ENCODE measurements at regions not wholly inside any gene's neighbourhood (a gene's known extent, or its start where the extent isn't known, plus 50 kb on each side); places are given as distances from the start of the nearest gene placed in this dataset.

DNA sequence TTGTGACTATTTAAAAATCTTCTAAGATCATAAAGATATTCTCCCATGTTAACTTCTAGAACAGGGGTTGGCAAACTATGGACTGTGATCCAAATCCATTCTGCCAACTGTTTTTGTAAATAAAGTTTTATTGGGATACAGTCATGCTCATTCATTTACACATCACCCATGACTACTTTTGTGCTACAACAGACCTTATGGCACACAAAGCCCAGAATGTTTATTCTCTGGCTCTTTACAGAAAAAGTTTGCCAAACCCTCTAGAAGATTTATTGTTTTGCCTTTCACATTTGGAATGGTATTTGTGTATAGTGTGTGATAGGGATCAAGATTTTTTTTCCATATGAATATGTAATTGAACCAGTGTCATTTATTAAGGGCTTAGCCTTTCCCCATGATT is 341.7 kb downstream of the CD83 start:
- Histone ChIP-seq H3K4me2 (ENCODE audit: extremely low read depth, insufficient read depth, low read length) (no peak overlapping the region), H3K27ac (ENCODE audit: insufficient read depth, low read length) (no peak overlapping the region), H3K27me3 (ENCODE audit: control insufficient read depth, insufficient read depth, low read length) (no peaks in the 10 kb centered on the region), H3K79me2 (ENCODE audit: control insufficient read depth, insufficient read depth, low read length) (no peaks in the 10 kb centered on the region), H2AFZ (ENCODE audit: low read length) (no peak overlapping the region), H3K9me3 (ENCODE audit: control insufficient read depth, insufficient read depth, low read depth, low read length) (no peaks in the 10 kb centered on the region), H3K9ac (ENCODE audit: insufficient read depth, low read length) (no peak overlapping the region), H3K36me3 (ENCODE audit: control insufficient read depth, insufficient read depth, low read length) (no peaks in the 10 kb centered on the region), H3K4me1 (ENCODE audit: control insufficient read depth, extremely low read depth, insufficient read depth, low read length) (peaks cover 2% of the 10 kb centered on the region), H3K4me3 (replicated peaks in 1 of 4; ENCODE audit: control extremely low read depth in 1 of 4, insufficient read depth in 1 of 4, low read depth in 3 of 4, low read length in 4 of 4) (no peak overlapping the region), H4K20me1 (ENCODE audit: control insufficient read depth, extremely low read depth, insufficient read depth, low read length) (no peaks in the 10 kb centered on the region)
- peak; percentile 39 to 82 for DNase-seq (ENCODE audit: low read depth in 2 of 2)
- TF ChIP-seq, protein P1, sequence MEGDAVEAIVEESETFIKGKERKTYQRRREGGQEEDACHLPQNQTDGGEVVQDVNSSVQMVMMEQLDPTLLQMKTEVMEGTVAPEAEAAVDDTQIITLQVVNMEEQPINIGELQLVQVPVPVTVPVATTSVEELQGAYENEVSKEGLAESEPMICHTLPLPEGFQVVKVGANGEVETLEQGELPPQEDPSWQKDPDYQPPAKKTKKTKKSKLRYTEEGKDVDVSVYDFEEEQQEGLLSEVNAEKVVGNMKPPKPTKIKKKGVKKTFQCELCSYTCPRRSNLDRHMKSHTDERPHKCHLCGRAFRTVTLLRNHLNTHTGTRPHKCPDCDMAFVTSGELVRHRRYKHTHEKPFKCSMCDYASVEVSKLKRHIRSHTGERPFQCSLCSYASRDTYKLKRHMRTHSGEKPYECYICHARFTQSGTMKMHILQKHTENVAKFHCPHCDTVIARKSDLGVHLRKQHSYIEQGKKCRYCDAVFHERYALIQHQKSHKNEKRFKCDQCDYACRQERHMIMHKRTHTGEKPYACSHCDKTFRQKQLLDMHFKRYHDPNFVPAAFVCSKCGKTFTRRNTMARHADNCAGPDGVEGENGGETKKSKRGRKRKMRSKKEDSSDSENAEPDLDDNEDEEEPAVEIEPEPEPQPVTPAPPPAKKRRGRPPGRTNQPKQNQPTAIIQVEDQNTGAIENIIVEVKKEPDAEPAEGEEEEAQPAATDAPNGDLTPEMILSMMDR (conservative IDR thresholded peaks at IDR 0.05 in 1 of 2, IDR thresholded peaks at IDR 0.05 in 1 of 2; ENCODE audit: low read depth in 1 of 2, low read length in 2 of 2): no peak
- no peak for TF ChIP-seq EZH2 (IDR thresholded peaks at IDR 0.05; ENCODE audit: low read length, missing control alignments)

- no peak overlapping the region for H3K27ac ChIP-seq (ENCODE audit: insufficient read depth, low read length)
- TF ChIP-seq EZH2 (IDR thresholded peaks at IDR 0.05; ENCODE audit: low read length, missing control alignments): no peak
- TF ChIP-seq, protein P1 (conservative IDR thresholded peaks at IDR 0.05 in 1 of 2, IDR thresholded peaks at IDR 0.05 in 1 of 2; ENCODE audit: low read depth in 1 of 2, low read length in 2 of 2): no peak
Observed at GRCh38 chr6:14460556-14460955, 343.0 kb downstream of the CD83 start.

DNA sequence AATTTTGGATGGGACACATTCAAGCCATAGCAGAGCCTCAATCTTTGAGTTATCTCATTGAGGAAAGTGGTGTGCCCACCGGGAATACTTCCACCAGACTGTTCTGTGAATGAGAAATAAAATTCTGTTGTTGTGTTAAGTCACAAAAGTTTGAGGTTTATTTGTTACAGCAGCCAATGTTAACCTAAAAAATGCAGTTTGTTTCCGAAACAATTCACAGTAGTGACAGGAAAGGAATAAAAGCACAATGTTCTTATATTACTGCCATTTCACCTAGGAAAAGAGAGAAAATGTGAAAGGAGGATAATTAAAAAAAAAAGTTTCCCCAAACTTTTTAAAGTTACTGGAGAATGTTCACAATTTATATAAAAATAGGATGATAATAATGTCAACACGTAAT is 344.6 kb downstream of the CD83 start:
- TF ChIP-seq, protein P1 (conservative IDR thresholded peaks at IDR 0.05 in 1 of 2, IDR thresholded peaks at IDR 0.05 in 1 of 2; ENCODE audit: low read depth in 1 of 2, low read length in 2 of 2): no peak
- TF ChIP-seq EZH2 (IDR thresholded peaks at IDR 0.05; ENCODE audit: low read length, missing control alignments): no peak
- H2AFZ ChIP-seq (ENCODE audit: low read length): no peak overlapping the region
- no peak overlapping the region for H3K9ac ChIP-seq (ENCODE audit: insufficient read depth, low read length)

More at GRCh38 chr6:14460556-14460955, 343.0 kb downstream of the CD83 start:
- no peak for DNase-seq (ENCODE audit: low read depth in 2 of 2)
- Histone ChIP-seq H3K36me3 (ENCODE audit: control insufficient read depth, insufficient read depth, low read length) (no peaks in the 10 kb centered on the region), H2AFZ (ENCODE audit: low read length) (no peak overlapping the region), H3K79me2 (ENCODE audit: control insufficient read depth, insufficient read depth, low read length) (no peaks in the 10 kb centered on the region), H3K4me2 (ENCODE audit: extremely low read depth, insufficient read depth, low read length) (no peak overlapping the region), H3K4me1 (ENCODE audit: control insufficient read depth, extremely low read depth, insufficient read depth, low read length) (peaks cover 2% of the 10 kb centered on the region), H4K20me1 (ENCODE audit: control insufficient read depth, extremely low read depth, insufficient read depth, low read length) (no peaks in the 10 kb centered on the region), H3K27me3 (ENCODE audit: control insufficient read depth, insufficient read depth, low read length) (no peaks in the 10 kb centered on the region), H3K9me3 (ENCODE audit: control insufficient read depth, insufficient read depth, low read depth, low read length) (no peaks in the 10 kb centered on the region), H3K9ac (ENCODE audit: insufficient read depth, low read length) (no peak overlapping the region), H3K4me3 (replicated peaks in 1 of 4; ENCODE audit: control extremely low read depth in 1 of 4, insufficient read depth in 1 of 4, low read depth in 3 of 4, low read length in 4 of 4) (no peak overlapping the region)

More for the DNA sequence above, 344.6 kb downstream of the CD83 start:
- no peaks in the 10 kb centered on the region for H4K20me1 ChIP-seq (ENCODE audit: control insufficient read depth, extremely low read depth, insufficient read depth, low read length)
- H3K4me3 ChIP-seq (replicated peaks in 1 of 4; ENCODE audit: control extremely low read depth in 1 of 4, insufficient read depth in 1 of 4, low read depth in 3 of 4, low read length in 4 of 4): no peak overlapping the region
- peaks cover 2% of the 10 kb centered on the region for H3K4me1 ChIP-seq (ENCODE audit: control insufficient read depth, extremely low read depth, insufficient read depth, low read length)
- no peak overlapping the region for H3K27ac ChIP-seq (ENCODE audit: insufficient read depth, low read length)
- H3K9me3 ChIP-seq (ENCODE audit: control insufficient read depth, insufficient read depth, low read depth, low read length): no peaks in the 10 kb centered on the region
- H3K4me2 ChIP-seq (ENCODE audit: extremely low read depth, insufficient read depth, low read length): no peak overlapping the region
- no peaks in the 10 kb centered on the region for H3K27me3 ChIP-seq (ENCODE audit: control insufficient read depth, insufficient read depth, low read length)
- H3K36me3 ChIP-seq (ENCODE audit: control insufficient read depth, insufficient read depth, low read length): no peaks in the 10 kb centered on the region
- DNase-seq (ENCODE audit: low read depth in 2 of 2): no peak
- H3K79me2 ChIP-seq (ENCODE audit: control insufficient read depth, insufficient read depth, low read length): no peaks in the 10 kb centered on the region
